B cell (primary cell): ENCODE measurements at regions not wholly inside any gene's neighbourhood (a gene's known extent, or its start where the extent isn't known, plus 50 kb on each side); places are given as distances from the start of the nearest gene placed in this dataset.

Source experiments
- ATAC-seq: fragments of 200-7000 bp; cut with Tn5 transposase; one replicate; pipeline ENCODE4 v1.10.0; 2021; ENCODE audit warnings: low read depth, mild to moderate bottlenecking, moderate number of reproducible peaks, moderate library complexity
- CTCF ChIA-PET: fragments of 350-600 bp; sonication (Branson Sonifier 250); formaldehyde crosslinking; loops from one replicate; lab custom pipeline; 2021; ENCODE audit warnings: antibody characterized with exemption, inconsistent platforms; lab: Charles Lee
- POLR2A ChIA-PET: fragments of 350-600 bp; sonication (Branson Sonifier 250); formaldehyde crosslinking; loops from one replicate; lab custom pipeline; 2021; ENCODE audit warnings: antibody characterized with exemption; lab: Charles Lee
- DNase-seq: peaks from one replicate; pipeline ENCODE4 v3.0.0; 2013
- H2AFZ ChIP-seq: 2 replicates; pipeline ENCODE4 v1.6.1; 2012; ENCODE audit warnings: mild to moderate bottlenecking, low read depth, low read length; ENCODE audit not compliant: insufficient read depth, poor library complexity, severe bottlenecking
- H3K27ac ChIP-seq, 2 donors: 1 replicate in 1 of 2; 2 replicates in 1 of 2; pipeline ENCODE4 v1.5.1; 2012 to 2013; ENCODE audit warnings: low read length in 2 of 2, mild to moderate bottlenecking in 2 of 2, moderate library complexity in 1 of 2
- H3K27me3 ChIP-seq, 4 experiments: fragments of 200-600 bp in 1 of 4; sonication (generic) in 1 of 4; replicated peaks in 1 of 4; 1 replicate in 2 of 4; 2 replicates in 2 of 4; pipeline versions ENCODE4 v1.6.1 to v1.7.0; 2013 to 2016; ENCODE audit warnings: low read length in 3 of 4, mild to moderate bottlenecking in 2 of 4, mixed read lengths in 1 of 4, moderate library complexity in 1 of 4; ENCODE audit not compliant: insufficient read depth in 4 of 4, control insufficient read depth in 3 of 4; ENCODE audit errors: control extremely low read depth in 1 of 4
- H3K36me3 ChIP-seq, 2 experiments: replicated peaks in 1 of 2; 1 replicate in 1 of 2; 2 replicates in 1 of 2; pipeline versions ENCODE4 v1.6.1 to v1.7.1; 2013; ENCODE audit warnings: low read length in 1 of 2; ENCODE audit not compliant: insufficient read depth in 2 of 2, control insufficient read depth in 1 of 2; ENCODE audit errors: control extremely low read depth in 1 of 2, extremely low read depth in 1 of 2
- H3K4me1 ChIP-seq, 2 donors: fragments of 200-600 bp in 1 of 2; sonication (generic) in 1 of 2; 1 replicate in 1 of 2; 2 replicates in 1 of 2; pipeline versions ENCODE4 v1.5.1 to v1.6.1; 2013 to 2017; ENCODE audit warnings: low read length in 2 of 2; ENCODE audit not compliant: control insufficient read depth in 2 of 2, insufficient read depth in 2 of 2
- H3K4me2 ChIP-seq: replicated peaks from 2 replicates; pipeline ENCODE3; 2012; ENCODE audit warnings: mild to moderate bottlenecking, low read depth, low read length; ENCODE audit not compliant: poor library complexity, severe bottlenecking
- H3K4me3 ChIP-seq, 5 experiments: fragments of 200-600 bp in 1 of 5; sonication (generic) in 1 of 5; 1 replicate in 3 of 5; 2 replicates in 2 of 5; pipeline versions ENCODE4 v1.5.1 to v1.7.0; 2011 to 2016; ENCODE audit warnings: low read length in 4 of 5, mild to moderate bottlenecking in 4 of 5, low read depth in 2 of 5, control low read depth in 1 of 5, moderate library complexity in 1 of 5; ENCODE audit not compliant: insufficient read depth in 1 of 5; ENCODE audit errors: control extremely low read depth in 1 of 5, extremely low read depth in 1 of 5
- H3K79me2 ChIP-seq: fragments of 200-600 bp; sonication (generic); one replicate; pipeline ENCODE4 v1.6.0; 2016; ENCODE audit warnings: low read length; ENCODE audit not compliant: control insufficient read depth, insufficient read depth
- H3K9ac ChIP-seq: fragments of 200-600 bp; sonication (generic); 2 replicates; pipeline ENCODE4 v1.6.1; 2017; ENCODE audit warnings: mild to moderate bottlenecking, low read length, moderate library complexity
- H3K9me3 ChIP-seq, 3 donors: one replicate each; pipeline versions ENCODE4 v1.6.1 to v1.7.1; 2013; ENCODE audit warnings: low read length in 2 of 3; ENCODE audit not compliant: control insufficient read depth in 2 of 3, insufficient read depth in 1 of 3; ENCODE audit errors: control extremely low read depth in 1 of 3
- H4K20me1 ChIP-seq: 2 replicates; pipeline ENCODE4 v1.6.0; 2012; ENCODE audit warnings: mild to moderate bottlenecking, low read length; ENCODE audit not compliant: insufficient read depth, control insufficient read depth, poor library complexity, severe bottlenecking
- H3K27ac Mint-ChIP-seq: one replicate; pipeline ENCODE4 v1.8.0; 2021; ENCODE audit warnings: mixed read lengths
- H3K27me3 Mint-ChIP-seq: one replicate; pipeline ENCODE4 v1.8.0; 2021; ENCODE audit warnings: mixed read lengths
- H3K4me1 Mint-ChIP-seq: one replicate; pipeline ENCODE4 v1.8.0; 2021; ENCODE audit warnings: mixed read lengths
- H3K4me3 Mint-ChIP-seq: one replicate; pipeline ENCODE4 v1.8.0; 2021; ENCODE audit warnings: mixed read lengths
- H3K9me3 Mint-ChIP-seq: one replicate; pipeline ENCODE4 v1.8.0; 2022; ENCODE audit warnings: mixed read lengths; ENCODE audit not compliant: insufficient read depth
- CTCF ChIP-seq: fragments of 200-600 bp; IDR thresholded peaks from one replicate; pipeline ENCODE4 v1.8.0; 2022; ENCODE audit warnings: antibody characterized with exemption, mild to moderate bottlenecking
- EZH2 ChIP-seq: IDR thresholded peaks from 2 replicates; pipeline ENCODE4 v1.6.1; 2012; ENCODE audit warnings: borderline replicate concordance, low read depth, mild to moderate bottlenecking, moderate library complexity, low read length; ENCODE audit not compliant: insufficient read depth, poor library complexity, severe bottlenecking
- WGBS: methylation state at CpG from one replicate; pipeline ENCODE4 v1.1.5; 2013; ENCODE audit warnings: missing lambda C conversion rate; ENCODE audit not compliant: insufficient coverage; 5-methylcytosine and 5-hydroxymethylcytosine counted together
- intact Hi-C: fragments of 100-400 bp; cut with micrococcal nuclease; formaldehyde crosslinking; loops from one replicate; pipeline ENCODE4 v1.10.0; 2022

GRCh38 chr4:20487446-20487845, 212.8 kb upstream of the PACRGL start:
- Histone ChIP-seq H3K4me1 (no peaks in the 10 kb centered on the region), H3K4me2 (no peak overlapping the region), H4K20me1 (no peaks in the 10 kb centered on the region), H3K36me3 (no peaks in the 10 kb centered on the region), H3K27ac (no peak overlapping the region), H3K27me3 (no peaks in the 10 kb centered on the region), H2AFZ (no peak overlapping the region), H3K79me2 (no peaks in the 10 kb centered on the region), H3K4me3 (no peak overlapping the region), H3K9me3 (no peaks in the 10 kb centered on the region), H3K9ac (no peak overlapping the region)
- WGBS = no CpG with 5 or more reads among the region's 4 CpGs
- Mint-ChIP-seq H3K4me1 (no peaks in the 10 kb centered on the region), H3K4me3 (no peak overlapping the region), H3K27me3 (no peaks in the 10 kb centered on the region), H3K27ac (no peak overlapping the region), H3K9me3 (no peaks in the 10 kb centered on the region)
- ATAC-seq = no peak
- POLR2A ChIA-PET = no interaction called here
- intact Hi-C loops = no loop called here
- CTCF ChIA-PET = no interaction called here
- no peak for DNase-seq
- TF ChIP-seq EZH2 = no peak
- no peak for TF ChIP-seq CTCF

GRCh38 chr4:20487852-20488251, 212.4 kb upstream of the PACRGL start:
- H3K27ac ChIP-seq = no peak overlapping the region
- Mint-ChIP-seq H3K27ac (no peak overlapping the region), H3K4me1 (no peaks in the 10 kb centered on the region), H3K9me3 (no peaks in the 10 kb centered on the region), H3K27me3 (no peaks in the 10 kb centered on the region), H3K4me3 (no peak overlapping the region)
- ChIA-PET CTCF (no interaction called here), POLR2A (no interaction called here)
- H3K27me3 ChIP-seq = no peaks in the 10 kb centered on the region
- no peaks in the 10 kb centered on the region for H3K4me1 ChIP-seq
- no CpG with 5 or more reads among the region's 1 CpG for WGBS
- H3K36me3 ChIP-seq = no peaks in the 10 kb centered on the region
- no peak overlapping the region for H3K4me2 ChIP-seq
- DNase-seq (no peak), ATAC-seq (no peak)
- H2AFZ ChIP-seq = no peak overlapping the region
- no peak overlapping the region for H3K4me3 ChIP-seq
- no peak overlapping the region for H3K9ac ChIP-seq
- intact Hi-C loops = no loop called here
- no peaks in the 10 kb centered on the region for H3K9me3 ChIP-seq
- H4K20me1 ChIP-seq = no peaks in the 10 kb centered on the region
- no peaks in the 10 kb centered on the region for H3K79me2 ChIP-seq
- TF ChIP-seq CTCF (no peak), EZH2 (no peak)
